SIG-M5 treated with dmso at 0.1 percent for 504 hours (cell line): ENCODE measurements at regions not wholly inside any gene's neighbourhood (a gene's known extent, or its start where the extent isn't known, plus 50 kb on each side); places are given as distances from the start of the nearest gene placed in this dataset.
"Not testable (repeated sequence)": the region's sequence is repeated elsewhere in the genome, so short reads cannot be mapped to it uniquely, and the experiment has no call there.

Source experiments
- DNase-seq: peaks from one replicate; lab custom pipeline; 2025; ENCODE audit not compliant: unreplicated experiment; lab: John Stamatoyannopoulos, UW

DNA sequence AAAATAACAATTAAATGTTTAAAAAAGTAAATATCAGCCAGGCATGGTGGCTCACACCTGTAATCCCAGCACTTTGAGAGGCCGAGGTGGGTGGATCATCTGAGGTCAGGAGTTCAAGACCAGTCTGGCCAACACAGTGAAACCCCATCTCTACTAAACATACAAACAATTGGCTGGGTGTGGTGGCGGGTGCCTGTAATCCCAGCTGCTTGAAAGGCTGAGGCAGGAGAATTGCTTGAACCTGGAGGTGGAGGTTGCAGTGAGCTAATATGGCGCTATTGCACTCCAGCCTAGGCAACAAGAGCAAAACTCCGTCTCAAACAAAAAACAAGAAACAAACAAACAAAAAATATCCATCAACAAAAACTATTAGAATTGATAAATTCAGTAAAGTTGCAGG lies 77.5 kb downstream of the SNX5 start:
- not testable (repeated sequence) for DNase-seq

DNA sequence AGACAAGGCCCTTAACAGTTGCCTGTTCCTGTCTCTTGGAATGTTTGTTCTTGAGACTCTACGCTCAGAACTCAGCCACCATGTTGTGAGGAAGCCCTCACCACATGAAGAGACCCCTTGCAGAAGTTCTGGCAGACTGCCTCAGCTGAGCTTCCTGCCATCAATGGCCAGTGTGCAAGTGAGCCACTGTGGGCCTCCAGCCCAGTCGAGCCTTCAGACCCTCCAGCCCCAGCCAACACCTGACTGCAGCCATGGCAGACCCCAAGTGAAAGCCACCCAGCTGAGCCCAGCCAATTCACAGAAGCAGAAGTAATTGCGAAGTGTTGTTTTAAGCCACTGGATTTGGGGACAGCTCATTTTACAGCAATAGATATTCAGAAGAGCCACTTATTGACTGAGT lies 78.3 kb downstream of the SNX5 start:
- DNase-seq: no peak

DNA sequence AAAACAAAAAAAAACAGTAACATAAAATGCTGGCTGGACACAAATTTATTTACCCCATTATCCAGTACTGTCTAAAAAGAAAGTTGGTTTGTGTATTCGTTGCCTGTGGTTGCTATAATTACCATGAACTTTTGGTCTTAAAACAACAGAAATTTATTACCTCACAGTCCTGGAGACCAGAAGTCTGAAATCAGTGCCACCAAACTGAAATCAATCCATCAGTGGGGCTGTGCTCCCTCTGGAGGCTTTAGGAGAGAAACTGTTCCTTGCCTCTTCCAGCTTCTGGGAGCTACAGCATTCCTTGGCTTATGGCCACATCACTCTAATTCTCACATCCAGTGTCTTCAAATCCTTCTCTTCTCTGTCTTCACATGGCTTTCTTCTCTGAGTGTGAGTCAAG lies 79.4 kb downstream of the SNX5 start:
- DNase-seq: no peak

DNA sequence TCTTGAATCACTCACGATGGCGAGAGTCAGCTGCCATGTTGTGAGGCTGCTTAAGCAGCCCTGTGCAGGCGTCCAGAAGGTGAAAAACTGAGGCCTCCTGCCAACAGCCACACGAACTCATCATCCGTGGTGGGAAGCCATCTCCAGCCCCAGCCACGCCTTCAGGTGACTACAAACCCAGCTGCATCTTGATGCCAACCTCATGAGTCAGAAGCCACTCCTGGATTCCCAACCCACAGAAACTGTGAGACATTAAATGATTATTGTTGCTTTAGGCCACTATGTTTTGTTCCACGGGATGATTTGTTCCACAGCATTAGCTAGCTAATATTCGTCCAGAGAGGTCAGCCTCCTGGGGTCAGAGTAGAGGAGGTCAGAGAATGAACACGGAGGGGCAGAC lies 80.5 kb downstream of the SNX5 start:
- no peak for DNase-seq

DNA sequence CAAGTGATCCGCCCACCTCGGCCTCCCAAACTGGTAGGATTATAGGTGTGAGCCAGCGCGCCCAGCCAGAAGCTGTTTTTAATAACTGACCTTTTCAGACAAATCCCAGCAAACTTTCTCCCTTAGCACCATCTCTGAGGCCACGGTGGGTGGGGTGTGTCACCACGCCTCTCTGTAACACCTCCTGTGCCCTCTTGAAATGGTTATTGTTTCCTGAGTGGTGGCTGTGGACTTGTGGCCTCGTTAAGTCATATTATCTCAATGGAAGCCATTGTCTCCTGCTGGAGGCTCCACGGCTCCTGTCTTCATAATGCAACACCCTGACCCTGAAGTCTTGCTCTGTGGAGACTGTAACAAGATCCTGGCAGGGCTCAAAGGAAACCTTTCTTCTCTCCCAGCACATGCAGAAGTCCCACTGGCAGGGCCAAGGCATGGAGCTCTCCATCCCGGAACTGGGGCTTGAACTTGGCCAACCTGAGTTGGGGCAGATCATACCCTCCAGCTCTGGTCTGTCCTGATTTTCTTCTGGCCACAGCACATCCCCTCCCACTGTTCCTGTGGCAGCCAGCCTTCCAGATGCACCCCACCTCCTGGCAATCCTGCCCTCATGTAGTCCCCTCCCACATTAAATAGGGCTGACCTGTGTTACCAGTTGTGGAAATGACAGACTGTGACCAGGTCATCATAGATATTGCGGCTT lies 81.1 kb downstream of the SNX5 start:
- no peak for DNase-seq

DNA sequence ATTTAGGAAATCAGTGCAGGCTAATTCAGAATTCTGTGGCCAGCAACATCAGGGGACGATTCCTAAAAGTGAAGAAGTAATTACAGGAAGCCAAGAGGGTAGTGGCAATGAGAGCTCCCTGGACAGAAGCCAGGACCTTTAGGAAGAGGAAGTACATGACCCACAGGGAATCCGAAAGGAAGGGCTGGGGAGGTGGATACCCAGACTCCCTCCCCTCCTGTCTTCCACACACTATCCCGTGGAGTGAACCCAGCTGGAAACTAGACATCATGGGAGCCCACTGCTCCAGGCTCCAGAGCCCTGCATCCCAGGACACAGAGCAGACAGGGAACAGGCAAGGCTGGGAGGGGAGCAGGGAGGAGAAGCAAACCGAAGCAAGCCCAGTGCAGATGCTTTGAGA lies 83.0 kb downstream of the SNX5 start:
- no peak for DNase-seq

DNA sequence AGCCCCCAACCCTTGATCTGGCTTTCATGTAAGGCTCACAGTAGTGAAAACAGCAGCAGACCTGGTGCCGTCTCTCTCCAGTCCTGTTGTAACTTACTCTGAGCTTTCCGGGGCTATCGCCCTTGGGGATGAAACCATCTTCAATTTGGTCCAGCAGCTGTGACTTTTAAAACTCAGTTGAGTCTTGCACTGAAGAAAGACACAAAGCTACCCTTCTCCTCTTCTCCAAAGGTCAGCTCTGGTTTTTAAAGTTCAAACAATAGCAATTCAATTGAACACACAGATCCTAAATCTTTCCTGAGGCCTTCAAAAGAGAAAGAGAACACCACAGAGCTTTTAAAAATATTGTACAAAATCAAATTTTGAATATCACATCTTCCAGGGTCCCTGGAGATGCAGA lies 83.5 kb downstream of the SNX5 start:
- DNase-seq: no peak

DNA sequence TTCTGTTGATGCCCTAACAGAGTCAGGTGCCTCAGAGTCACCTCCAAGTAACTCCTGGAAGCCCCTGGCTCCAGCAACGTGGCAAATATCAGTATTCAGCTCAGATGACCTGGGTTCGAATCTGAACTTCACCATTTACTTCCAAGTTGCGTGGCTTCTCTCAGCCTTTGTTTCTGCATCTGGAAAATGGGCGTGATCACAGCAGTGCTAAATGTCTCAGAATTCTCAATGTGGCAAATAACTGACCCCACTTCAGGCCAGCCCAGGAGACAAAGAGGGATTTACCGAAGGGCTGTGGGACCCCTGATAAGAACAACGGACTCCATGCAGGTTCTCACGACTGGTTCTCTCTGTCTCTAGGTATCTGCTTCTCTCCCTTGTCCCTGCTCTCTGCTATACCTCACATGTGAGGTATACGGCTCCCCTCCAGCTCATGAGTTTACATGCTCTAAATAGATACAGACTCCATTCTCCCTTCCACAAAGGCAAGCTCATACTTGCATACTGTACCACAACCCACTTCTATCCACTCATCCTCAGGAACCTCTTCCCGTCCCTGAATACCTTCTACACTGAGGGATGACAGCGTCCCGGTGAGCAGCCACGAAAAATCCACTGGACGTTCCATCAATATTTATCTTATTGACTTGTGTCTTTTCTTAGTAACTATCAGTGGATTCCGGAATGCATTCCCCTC lies 84.1 kb downstream of the SNX5 start:
- no peak for DNase-seq

DNA sequence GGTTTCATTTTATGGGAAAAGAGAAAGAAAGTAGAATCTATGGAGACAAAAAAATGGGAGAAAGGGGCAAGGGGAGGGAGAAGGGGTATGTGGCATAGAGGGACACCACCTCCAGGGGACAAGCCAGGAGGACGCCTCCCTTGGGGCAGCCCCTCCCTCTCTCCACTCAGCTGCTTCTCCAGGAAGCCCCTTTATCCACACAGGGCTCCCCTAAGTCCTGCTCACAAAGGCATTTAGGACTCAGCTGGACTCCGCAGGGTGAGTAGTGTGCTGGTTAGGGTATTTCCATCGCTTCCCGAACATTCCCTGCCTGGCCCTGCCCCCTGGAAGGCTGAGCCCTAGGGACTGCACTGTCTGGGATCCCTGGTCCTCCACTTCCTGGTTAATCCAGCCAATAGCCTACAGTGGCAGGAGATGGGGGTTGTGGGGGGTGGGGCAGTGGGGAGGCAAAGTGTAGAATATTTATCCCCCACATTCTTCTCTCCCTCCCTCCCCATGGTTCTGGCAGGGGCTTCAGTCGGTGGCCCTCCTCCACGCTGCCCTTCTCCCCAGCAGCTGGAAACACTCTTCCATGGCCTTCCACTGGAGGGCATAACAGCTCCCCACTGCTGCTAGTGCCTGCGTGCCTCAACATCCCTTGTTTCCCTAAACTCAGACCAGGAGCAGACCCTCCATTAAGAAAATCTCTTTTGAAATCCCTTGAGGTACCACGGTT lies 84.8 kb downstream of the SNX5 start:
- no peak for DNase-seq

DNA sequence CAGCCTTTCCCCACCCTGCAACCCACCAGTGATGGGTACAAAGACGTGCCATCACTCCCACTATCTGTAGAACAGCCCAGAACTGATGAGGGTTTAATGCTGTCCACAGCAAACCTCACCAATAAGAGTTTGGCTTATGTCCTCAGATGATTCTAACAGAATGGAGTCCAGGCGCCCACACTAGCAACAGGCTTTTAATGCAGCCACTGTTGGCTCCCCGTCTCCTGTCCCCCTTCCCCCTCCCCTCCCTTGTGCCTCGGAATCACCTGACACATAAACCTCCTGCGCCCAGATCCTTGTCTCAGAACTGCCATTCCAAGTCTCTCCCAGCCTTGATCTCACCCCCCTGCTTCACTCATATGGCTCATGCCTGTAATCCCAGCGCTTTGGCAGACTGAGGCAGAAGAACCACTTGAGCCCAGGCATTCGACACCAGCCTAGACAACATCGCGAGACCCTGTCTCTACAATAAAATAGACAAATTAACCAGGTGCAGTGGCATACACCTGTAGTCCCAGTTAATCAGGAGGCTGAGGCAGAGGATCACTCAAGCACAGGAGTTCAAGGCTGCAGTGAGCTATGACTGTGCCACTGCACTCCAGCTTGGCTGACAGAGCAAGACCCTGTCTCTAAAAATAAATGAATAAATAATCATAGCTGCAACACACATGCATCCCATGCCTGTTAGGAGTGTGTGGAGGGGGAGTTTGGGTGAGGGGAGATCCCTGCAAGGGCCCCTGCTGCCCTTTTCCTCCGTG lies 85.6 kb downstream of the SNX5 start:
- DNase-seq: no peak

DNA sequence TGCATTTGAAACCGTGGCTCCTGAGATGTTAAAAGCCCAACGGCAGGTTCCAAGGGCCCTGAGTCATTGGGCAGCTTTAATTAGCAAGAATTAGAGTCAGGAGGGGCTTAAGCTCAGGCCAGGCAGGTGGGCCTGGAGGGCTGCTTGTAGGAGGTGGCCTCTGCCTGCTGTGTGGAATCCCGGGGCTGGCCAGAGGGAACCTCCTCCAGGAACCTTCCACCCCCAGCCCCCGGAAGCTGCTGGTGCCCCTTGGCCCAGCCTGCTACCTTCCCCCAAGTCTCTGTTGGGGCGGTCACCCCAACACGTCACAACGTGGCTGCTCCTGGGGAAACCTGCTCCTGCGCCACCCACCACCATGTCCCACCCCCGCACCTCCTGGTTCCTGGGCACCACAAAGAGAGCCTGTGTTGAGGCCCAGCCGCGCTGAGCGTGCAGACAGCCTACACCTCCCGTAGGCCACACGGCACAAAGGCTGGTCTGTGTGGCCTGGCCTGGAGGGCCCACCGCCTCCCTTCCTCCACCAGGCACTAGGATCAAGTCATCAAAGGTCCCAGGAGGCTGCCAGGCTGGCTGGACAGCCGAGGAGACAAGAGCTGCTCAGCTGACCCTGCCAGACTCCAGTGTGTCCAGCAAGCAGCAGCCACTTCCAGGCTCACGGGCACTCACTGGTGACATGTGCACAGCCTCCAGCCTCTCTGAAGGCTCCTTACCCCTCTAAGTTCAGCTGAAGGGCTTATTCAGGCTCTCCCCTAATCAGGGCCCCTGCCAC lies 86.3 kb downstream of the SNX5 start:
- no peak for DNase-seq

DNA sequence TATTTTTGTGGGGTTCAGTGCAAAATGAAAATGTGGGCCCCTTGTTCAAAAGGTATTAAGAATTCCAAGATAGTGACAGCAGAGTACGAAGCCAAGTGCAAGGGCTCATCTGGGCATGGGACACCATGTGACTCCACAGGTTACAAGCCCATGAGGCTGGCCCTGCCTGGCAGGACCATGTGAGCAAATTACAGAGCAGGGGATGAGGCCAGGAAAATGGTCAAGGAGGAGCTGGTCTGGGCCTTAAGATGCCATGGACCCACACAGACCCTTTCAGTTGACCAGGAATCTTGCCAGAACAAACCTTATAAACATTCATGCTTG lies 86.9 kb downstream of the SNX5 start:
- no peak for DNase-seq

DNA sequence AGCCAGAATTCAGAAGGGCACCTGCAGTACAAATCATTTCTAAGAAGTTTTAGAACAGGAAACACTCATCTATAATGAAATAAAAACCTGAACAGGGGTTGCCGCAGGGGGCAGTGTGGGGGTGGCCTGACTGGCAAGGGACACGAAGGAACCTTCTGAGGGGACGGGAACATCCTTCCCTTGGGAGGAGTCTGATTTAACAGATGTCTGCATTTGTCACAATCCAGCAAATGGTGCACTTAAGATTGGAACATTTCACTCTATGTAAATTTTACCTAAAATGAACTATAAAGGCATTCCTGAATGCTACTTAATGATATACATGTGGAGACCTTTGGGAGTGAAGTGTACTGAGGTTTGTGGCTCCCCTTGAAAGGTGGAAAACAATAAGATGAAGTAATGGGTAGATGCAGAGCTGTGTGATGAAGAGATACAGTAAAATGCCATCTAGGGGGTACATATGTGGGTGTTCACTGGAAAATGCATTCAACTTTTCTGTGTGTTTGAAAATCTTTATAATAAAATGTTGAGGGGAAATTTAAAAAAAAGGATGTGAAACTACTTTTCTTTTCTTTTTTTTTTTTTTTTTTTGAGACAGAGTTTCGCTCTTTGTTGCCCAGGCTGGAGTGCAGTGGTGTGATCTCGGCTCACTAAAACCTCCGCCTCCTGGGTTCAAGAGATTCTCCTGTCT lies 89.5 kb downstream of the SNX5 start:
- no peak for DNase-seq

DNA sequence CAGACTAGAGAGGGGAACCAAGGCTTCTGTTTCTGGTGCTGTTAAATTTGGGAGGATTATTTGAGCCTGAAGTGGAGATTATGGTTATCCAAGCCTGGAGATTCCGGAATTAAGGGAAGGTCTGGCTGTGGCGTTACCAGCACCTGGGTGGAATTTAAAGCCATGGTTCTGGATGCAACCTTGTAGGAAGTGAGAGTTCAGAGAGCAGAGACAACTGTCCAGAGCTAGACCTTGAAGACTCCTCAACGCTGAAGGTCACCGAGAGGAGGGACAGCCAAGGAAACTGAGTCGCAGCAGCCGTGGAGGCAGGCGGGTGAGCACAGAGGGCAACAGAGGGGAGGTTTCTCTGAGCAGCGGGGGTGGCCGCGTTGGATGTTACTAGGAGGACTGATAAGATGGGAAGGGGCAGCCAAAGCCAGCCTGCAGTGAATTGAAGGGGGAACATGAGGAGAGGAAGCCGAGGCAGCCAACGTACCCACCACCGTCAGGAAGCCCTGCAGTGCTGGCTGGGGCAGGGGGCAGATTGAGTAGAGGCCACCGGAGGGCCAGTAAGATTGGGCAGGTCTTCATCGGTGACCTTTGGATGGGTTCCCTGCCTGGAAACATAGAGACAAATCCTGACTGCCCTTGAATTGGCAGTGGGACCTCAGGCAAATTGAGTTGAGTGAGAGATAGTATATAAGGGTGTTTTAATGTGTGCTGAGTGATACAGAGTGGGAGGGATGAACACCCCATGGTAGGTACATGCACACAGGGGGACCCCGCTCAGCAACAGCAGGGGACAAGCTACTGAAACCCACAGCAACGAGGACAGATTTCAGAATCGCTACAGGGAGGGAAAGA lies 90.3 kb downstream of the SNX5 start:
- no peak for DNase-seq

DNA sequence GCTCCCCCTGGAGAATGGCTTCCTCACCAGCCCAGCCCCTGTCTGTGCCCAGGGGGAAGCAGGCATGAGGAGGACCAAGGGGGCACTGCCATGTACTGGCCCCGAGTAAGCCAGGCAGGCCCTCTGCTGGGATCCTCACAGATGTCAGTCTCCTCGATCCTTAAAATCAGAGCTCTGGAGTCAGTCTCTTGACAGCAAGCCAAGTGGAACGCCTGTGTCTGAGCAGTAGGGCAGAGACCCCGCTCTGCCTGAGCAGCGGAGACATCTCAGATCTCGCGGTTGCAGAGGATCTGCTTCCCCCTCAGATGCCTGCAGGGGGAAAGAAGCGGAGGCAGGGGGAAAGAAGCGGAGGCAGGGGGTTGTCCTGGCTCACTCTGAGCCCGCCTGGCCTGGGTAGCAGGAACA lies 92.6 kb downstream of the SNX5 start:
- no peak for DNase-seq

DNA sequence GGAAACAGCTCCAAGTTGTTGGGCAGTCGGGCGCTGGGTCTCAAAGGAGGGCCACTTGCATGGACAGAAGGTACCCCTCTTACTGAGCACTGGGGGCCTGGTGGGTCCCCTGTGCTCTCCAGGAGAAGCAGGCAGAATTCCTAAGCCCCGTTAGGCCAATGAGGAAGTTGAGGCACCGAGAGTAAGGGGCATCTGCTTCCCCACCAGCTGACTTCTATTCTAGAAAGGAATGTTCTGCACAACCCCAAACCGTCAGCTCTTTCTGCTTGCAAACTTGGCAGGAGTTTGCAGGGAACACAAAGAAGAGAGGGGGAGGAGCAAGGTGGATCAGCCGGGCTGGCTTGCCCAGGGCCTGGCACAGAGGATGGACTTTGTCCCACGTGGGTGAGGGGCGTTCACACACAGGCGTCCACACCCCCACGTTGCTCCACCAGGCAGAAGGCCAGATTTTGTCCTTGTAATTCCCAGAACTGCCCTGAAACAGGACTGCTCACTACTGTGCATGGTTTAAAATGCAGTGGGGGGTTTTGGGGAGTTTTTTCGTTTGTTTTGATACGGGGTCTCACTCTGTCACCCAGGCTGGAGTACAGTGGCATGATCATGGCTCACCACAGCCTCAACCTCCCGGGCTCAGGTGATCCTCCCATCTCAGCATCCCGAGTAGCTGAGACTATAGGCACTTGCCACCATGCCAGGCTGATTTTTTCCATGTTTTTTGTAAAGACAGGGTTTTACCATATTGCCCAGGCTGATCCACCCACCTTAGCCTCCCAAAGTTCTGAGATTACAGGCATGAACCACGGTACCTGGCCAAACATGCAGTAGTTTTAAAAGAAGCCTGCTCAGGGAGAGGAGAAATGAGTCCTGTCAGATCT lies 93.3 kb downstream of the SNX5 start:
- no peak for DNase-seq

DNA sequence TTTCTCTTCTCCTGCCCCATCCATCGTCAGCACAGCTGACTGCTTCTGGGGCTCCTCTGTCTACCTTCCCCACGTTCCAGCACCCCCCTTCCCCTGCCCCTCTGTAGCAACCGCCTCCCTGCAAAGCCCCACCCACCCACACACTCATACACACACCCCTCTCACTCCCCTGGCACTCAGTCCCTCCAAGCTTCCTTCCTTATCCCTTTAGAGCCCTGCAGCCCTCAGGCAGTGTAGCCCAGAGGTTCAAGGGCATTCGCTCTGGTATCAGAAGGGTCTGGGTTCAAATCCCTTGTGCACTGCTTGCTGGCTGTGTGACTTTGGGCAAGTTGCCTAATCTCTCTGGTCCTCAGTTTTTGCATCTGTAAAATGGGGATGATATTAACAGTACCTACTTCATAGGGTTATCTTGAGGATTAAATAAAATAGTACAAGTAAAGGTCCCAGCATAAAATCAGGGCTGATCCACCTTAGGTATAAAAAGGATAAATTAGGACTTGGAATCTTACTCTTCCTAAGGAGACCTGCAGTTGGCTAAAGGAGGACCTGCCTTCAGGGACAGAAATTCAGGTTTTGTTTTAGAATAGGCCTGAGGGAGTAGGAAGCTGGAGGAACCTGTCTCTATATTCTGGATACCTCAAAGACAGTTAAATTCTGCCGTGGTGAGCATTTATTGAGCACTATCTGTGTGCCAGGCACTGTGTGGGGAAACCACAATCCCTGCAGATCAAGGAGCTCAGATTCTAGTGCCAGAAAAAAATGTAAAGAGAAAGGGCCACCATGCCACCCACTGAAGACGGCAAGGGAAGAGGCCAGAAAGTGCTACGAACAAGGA lies 94.1 kb downstream of the SNX5 start:
- no peak for DNase-seq
